Duodenal mucosa (tissue), 2 donors: ENCODE measurements at regions not wholly inside any gene's neighbourhood (a gene's known extent, or its start where the extent isn't known, plus 50 kb on each side); places are given as distances from the start of the nearest gene placed in this dataset.
"Not testable (repeated sequence)": the region's sequence is repeated elsewhere in the genome, so short reads cannot be mapped to it uniquely, and the experiment has no call there.

Experiments used
- H3K27ac ChIP-seq: one replicate; pipeline ENCODE4 v1.7.0; 2013; ENCODE audit warnings: low read depth, low read length
- H3K27me3 ChIP-seq, 2 donors: one replicate each; pipeline ENCODE4 v1.7.0; 2013; ENCODE audit warnings: low read length in 2 of 2, control low read depth in 1 of 2; ENCODE audit not compliant: insufficient read depth in 2 of 2, control insufficient read depth in 1 of 2
- H3K36me3 ChIP-seq, 2 donors: one replicate each; pipeline ENCODE4 v1.7.0; 2013; ENCODE audit warnings: low read length in 2 of 2, control low read depth in 1 of 2; ENCODE audit not compliant: insufficient read depth in 2 of 2, control insufficient read depth in 1 of 2
- H3K4me1 ChIP-seq, 2 donors: one replicate each; pipeline ENCODE4 v1.7.0; 2013; ENCODE audit warnings: low read length in 2 of 2, control low read depth in 1 of 2; ENCODE audit not compliant: insufficient read depth in 2 of 2, control insufficient read depth in 1 of 2
- H3K4me3 ChIP-seq, 2 donors: one replicate each; pipeline ENCODE4 v1.7.0; 2013; ENCODE audit warnings: low read length in 2 of 2, low read depth in 1 of 2
- H3K9ac ChIP-seq, 2 donors: one replicate each; pipeline ENCODE4 v1.7.0; 2013; ENCODE audit warnings: low read length in 2 of 2, low read depth in 1 of 2
- H3K9me3 ChIP-seq, 2 donors: one replicate each; pipeline ENCODE4 v1.7.0; 2013; ENCODE audit warnings: low read length in 2 of 2, control low read depth in 1 of 2; ENCODE audit not compliant: control insufficient read depth in 1 of 2

DNA sequence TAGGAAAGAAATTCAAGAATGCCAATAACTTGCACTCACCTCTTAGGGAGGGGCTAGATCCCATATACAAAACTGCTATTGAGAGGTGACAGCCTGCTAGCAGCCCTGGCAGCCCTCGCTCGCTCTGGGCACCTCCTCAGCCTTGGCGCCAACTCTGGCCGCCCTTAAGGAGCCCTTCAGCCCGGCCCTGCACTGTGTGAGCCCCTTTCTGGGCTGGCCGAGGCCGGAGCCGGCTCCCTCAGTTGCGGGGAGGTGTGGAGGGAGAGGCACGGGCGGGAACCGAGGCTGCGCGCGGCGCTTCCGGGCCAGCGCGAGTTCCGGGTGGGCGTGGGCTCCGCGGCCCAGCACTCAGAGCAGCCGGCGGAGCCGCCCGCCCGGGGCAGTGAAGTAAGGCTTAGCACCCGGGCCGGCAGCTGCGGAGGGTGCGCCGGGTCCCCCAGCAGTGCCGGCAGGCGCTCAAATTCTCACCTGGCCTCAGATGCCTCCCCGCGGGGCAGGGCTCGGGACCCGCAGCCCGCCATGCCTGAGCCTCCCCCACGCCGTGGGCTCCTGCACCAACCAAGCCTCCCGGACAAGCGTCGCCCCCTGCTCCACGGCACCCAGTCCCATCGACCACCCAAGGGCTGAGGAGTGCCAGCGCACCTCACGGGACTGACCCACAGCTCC lies 329.9 kb downstream of the FAM181B start:
- Histone ChIP-seq H3K27ac (no peak overlapping the region), H3K27me3 (no peaks in the 10 kb centered on the region), H3K36me3 (no peaks in the 10 kb centered on the region), H3K4me1 (no peaks in the 10 kb centered on the region), H3K4me3 (no peak overlapping the region), H3K9me3 (no peaks in the 10 kb centered on the region), H3K9ac (no peak overlapping the region)

- Histone ChIP-seq H3K9me3 (peaks cover 0 to 7% of the 10 kb centered on the region in 2 donors), H3K4me3 (no peak overlapping the region), H3K27me3 (no peaks in the 10 kb centered on the region), H3K36me3 (no peaks in the 10 kb centered on the region), H3K27ac (no peak overlapping the region), H3K9ac (no peak overlapping the region), H3K4me1 (no peaks in the 10 kb centered on the region)
Measured at GRCh38 chr11:82398300-82398815, 335.3 kb downstream of the FAM181B start.

DNA sequence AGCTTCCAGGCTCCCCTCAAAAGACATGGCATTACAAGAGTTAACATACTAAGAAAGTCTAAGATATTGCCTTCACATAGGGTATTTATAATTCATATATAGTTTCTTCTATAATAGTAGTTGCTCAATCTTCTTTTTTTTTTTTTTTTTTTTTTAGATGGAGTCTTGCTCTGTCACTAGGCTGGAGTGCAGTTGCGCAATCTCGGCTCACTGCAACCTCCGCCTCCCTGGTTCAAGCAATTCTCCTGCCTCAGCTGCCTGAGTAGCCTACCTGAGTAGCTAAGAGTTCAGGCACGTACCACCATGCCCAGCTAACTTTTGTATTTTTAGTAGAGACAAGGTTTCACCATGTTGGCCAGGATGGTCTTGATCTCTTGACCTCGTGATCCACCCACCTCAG lies 337.0 kb downstream of the FAM181B start:
- not testable (repeated sequence) for H3K27ac ChIP-seq, H3K27me3 ChIP-seq, H3K36me3 ChIP-seq, H3K4me3 ChIP-seq, H3K9ac ChIP-seq, H3K4me1 ChIP-seq
- peaks cover 0 to 11% of the 10 kb centered on the region in 2 donors for H3K9me3 ChIP-seq

DNA sequence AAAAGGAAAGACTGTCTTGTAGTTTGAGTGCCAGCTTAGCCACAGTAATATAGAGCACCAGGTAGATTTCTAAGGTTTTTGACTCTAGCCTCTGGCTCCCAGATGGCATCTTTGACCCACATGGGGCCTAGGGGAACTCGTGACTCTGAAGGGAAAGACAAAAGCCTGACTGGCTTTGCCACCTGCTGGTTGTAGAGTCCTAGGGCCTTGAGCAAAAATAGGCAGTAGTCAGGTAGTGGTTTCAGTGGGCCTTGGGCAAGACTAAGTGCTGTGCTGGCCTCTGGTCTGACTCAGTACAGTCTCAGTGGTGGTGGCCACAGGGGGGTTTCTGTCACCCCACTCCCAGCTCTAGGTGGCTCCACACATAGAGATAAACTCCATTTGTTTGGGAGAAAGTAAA lies 349.4 kb downstream of the FAM181B start:
- Histone ChIP-seq H3K36me3 (no peaks in the 10 kb centered on the region), H3K27me3 (no peaks in the 10 kb centered on the region), H3K4me3 (no peak overlapping the region), H3K27ac (no peak overlapping the region), H3K4me1 (no peaks in the 10 kb centered on the region), H3K9ac (no peak overlapping the region), H3K9me3 (no peaks in the 10 kb centered on the region)

GRCh38 chr11:82373781-82374542 lies 359.7 kb downstream of the FAM181B start:
- Histone ChIP-seq H3K27ac (no peak overlapping the region), H3K9me3 (no peaks in the 10 kb centered on the region), H3K27me3 (no peaks in the 10 kb centered on the region), H3K36me3 (no peaks in the 10 kb centered on the region), H3K4me1 (no peaks in the 10 kb centered on the region), H3K4me3 (no peak overlapping the region), H3K9ac (no peak overlapping the region)

GRCh38 chr11:82365351-82365750 lies 368.3 kb downstream of the FAM181B start:
- Histone ChIP-seq H3K9ac (no peak overlapping the region), H3K27me3 (no peaks in the 10 kb centered on the region), H3K9me3 (no peaks in the 10 kb centered on the region), H3K36me3 (no peaks in the 10 kb centered on the region), H3K4me1 (no peaks in the 10 kb centered on the region), H3K4me3 (no peak overlapping the region), H3K27ac (no peak overlapping the region)

DNA sequence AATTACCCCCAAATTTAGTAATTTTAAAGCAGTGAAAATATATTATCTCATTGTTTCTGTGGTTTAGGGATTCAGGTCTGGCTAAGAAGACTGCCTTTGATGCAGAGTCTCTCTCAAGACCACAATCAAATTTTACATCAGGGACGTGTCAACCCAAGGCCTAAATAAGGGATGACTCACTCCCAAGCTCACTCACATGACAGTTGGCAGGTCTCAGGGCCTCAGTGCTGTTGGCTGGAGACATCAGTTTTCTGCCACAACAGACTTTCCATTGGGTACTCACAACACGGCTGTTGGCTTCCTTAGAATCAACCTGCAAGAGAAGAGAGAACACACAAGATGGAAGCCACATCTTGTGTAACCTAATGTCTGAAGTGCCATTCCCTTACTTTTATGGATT lies 377.3 kb downstream of the FAM181B start:
- H3K27me3 ChIP-seq: no peaks in the 10 kb centered on the region
- H3K4me1 ChIP-seq: no peaks in the 10 kb centered on the region
- peaks cover 0 to 5% of the 10 kb centered on the region in 2 donors for H3K9me3 ChIP-seq
- no peaks in the 10 kb centered on the region for H3K36me3 ChIP-seq
- no peak overlapping the region for H3K9ac ChIP-seq
- no peak overlapping the region for H3K27ac ChIP-seq
- no peak overlapping the region for H3K4me3 ChIP-seq

- Histone ChIP-seq H3K4me1 (no peaks in the 10 kb centered on the region), H3K27me3 (no peaks in the 10 kb centered on the region), H3K36me3 (no peaks in the 10 kb centered on the region), H3K9ac (no peak overlapping the region), H3K4me3 (no peak overlapping the region), H3K9me3 (peaks cover 0 to 5% of the 10 kb centered on the region in 2 donors), H3K27ac (no peak overlapping the region)
Measured at GRCh38 chr11:82355313-82355823, 378.3 kb downstream of the FAM181B start.

DNA sequence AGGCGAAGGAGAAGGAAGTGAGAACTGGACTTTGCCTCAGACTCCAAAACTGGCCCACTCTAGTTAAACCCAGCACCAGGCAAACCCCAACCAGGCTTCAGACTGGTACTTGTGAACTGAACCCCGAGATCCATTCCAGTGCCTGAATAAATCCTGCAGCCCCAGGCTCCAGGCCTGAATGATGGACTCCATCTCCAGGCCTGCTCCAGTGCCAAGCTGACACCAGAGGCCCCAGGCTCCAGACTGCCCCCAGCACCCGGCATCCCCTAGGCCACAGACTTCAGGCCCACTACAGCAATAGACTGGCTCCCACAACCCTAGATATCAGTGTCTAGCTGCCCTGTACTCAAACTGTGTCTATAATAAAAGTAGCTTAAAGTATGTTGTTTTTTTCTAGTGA lies 406.8 kb downstream of the FAM181B start:
- H3K27me3 ChIP-seq: no peaks in the 10 kb centered on the region
- H3K36me3 ChIP-seq: no peaks in the 10 kb centered on the region
- H3K4me3 ChIP-seq: no peak overlapping the region
- no peak overlapping the region for H3K27ac ChIP-seq
- H3K9me3 ChIP-seq: no peaks in the 10 kb centered on the region
- H3K4me1 ChIP-seq: no peaks in the 10 kb centered on the region
- H3K9ac ChIP-seq: no peak overlapping the region

DNA sequence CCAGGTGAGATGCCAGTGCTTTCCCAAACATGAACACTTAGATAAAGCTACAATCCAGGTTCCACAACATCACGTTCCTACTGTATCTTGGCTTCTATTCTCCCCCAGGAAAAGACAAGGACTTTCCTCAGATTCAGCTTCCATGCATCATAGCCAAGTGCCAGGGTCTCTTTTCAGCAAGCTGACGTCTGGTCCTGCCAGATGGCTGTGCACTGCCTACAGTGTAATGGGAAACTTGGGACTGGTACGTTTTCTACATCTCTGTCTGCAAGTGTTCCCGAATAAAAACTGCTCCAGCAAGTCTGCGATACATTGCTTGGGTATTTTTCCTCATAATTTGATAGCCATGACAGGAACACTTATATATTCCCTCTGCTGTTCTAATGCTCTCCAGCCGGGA lies 412.5 kb downstream of the FAM181B start:
- Histone ChIP-seq H3K9me3 (no peaks in the 10 kb centered on the region), H3K4me1 (no peaks in the 10 kb centered on the region), H3K9ac (no peak overlapping the region), H3K36me3 (no peaks in the 10 kb centered on the region), H3K4me3 (no peak overlapping the region), H3K27me3 (no peaks in the 10 kb centered on the region), H3K27ac (no peak overlapping the region)
